ENCODE measurements at regions not wholly inside any gene's neighbourhood (a gene's known extent, or its start where the extent isn't known, plus 50 kb on each side); places are given as distances from the start of the nearest gene placed in this dataset.
"Not testable (repeated sequence)": the region's sequence is repeated elsewhere in the genome, so short reads cannot be mapped to it uniquely, and the experiment has no call there.

DNA sequence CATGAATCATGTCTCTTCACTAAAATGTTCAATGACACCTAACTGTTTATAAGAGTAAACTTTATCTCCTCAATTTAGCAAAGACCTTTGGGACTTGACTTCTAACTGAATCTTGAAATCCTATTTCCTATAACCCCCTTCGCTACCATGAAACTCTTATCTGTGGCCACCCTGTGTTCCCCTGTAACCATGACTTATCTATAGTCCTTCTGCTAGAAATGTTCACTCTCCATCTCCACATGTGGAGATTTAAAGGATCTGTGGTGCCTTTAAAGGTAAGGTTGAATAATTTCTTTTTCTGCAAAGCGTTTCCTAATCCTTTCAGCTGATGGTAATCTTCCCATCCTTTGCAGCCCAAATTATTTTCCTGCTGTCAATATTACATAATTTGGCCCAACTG lies 436.3 kb upstream of the RUNX1 start:
- DNase-seq (ENCODE audit: missing footprints): no peak
- no peak for ATAC-seq
- intact Hi-C loops (cut with DNase I): no loop called here

- ATAC-seq (no peak), DNase-seq (ENCODE audit: missing footprints) (no peak)
- intact Hi-C loops (cut with DNase I): no loop called here
These were observed 435.7 kb upstream of the RUNX1 start for GRCh38 chr21:35484851-35485250.

DNA sequence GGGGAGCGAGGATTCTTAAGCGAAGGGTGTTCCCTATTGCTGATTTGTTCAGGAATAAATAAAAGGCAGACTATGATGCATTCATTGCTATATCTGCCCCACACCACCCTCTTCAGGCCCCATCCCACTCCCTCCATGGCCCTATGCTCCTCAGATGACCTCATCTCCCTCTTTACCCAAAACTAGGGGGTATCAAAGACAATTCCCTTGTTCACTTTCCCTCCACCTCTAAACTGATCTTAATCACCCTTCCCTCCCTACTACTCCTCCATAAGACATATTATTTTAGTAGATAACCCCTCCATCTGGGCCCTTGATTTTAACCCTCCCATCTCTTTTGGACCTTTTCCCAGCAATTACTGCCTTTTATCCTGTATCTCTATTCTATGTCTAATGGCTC lies 434.9 kb upstream of the RUNX1 start:
- intact Hi-C loops (cut with DNase I): no loop called here
- no peak for ATAC-seq
- DNase-seq (ENCODE audit: missing footprints): no peak

GRCh38 chr21:35482933-35483662 lies 434.0 kb upstream of the RUNX1 start:
- ATAC-seq (no peak), DNase-seq (ENCODE audit: missing footprints) (no peak)
- intact Hi-C loops (cut with DNase I): no loop called here

DNA sequence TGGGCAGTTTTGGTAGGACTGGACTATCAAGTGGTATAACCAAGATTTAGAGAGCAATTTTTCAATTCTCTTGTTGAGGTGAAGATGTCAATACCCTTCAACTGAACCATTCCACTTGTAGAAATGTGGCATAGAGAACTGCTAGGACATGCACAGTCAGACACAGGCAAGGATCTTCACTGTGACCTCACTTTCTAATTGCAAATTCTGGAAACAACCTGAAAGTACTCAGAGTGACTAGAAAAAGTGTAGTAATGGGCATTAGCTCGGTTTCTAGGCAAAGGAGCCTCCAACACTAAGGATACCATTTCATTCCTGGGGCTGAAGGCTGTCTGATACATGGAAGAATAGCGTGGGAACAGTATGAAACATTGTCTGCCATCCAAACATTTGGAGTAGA lies 433.0 kb upstream of the RUNX1 start:
- ATAC-seq (no peak), DNase-seq (ENCODE audit: missing footprints) (no peak)
- intact Hi-C loops (cut with DNase I): no loop called here

DNA sequence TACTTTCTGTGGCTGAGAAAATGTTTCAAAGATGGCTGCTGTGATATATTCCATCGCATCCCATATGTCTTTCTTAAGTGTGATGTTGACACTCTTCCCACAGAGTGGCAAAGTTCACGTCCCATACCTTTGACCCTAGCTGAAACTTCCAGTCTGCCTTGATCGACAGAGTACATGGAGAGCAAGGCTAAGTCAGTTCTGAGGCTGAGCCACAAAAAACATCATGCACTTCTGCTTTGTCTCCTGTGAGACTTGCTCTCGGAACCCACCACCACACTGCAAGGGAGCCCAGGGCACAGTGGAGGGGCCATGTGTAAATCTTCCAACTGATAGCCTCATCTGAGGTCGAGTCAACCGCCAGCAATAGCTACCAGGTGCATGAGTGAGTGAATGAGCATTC lies 431.9 kb upstream of the RUNX1 start:
- ATAC-seq: no peak
- no peak for DNase-seq (ENCODE audit: missing footprints)
- intact Hi-C loops (cut with DNase I): no loop called here

- no peak for ATAC-seq
These were observed 430.4 kb upstream of the RUNX1 start for GRCh38 chr21:35479529-35479928.

GRCh38 chr21:35479065-35479448 lies 430.0 kb upstream of the RUNX1 start:
- no peak for DNase-seq (ENCODE audit: missing footprints)
- ATAC-seq: no peak
- intact Hi-C loops (cut with DNase I): no loop called here

More at GRCh38 chr21:35479529-35479928, 430.4 kb upstream of the RUNX1 start:
- DNase-seq (ENCODE audit: missing footprints): no peak
- intact Hi-C loops (cut with DNase I): no loop called here

- ATAC-seq (no peak), DNase-seq (ENCODE audit: missing footprints) (no peak)
- intact Hi-C loops (cut with DNase I): no loop called here
These were observed 429.3 kb upstream of the RUNX1 start for GRCh38 chr21:35478161-35479064.

- no peak for DNase-seq (ENCODE audit: missing footprints)
- intact Hi-C loops (cut with DNase I): no loop called here
- no peak for ATAC-seq
These were observed 428.5 kb upstream of the RUNX1 start for GRCh38 chr21:35477622-35478021.

DNA sequence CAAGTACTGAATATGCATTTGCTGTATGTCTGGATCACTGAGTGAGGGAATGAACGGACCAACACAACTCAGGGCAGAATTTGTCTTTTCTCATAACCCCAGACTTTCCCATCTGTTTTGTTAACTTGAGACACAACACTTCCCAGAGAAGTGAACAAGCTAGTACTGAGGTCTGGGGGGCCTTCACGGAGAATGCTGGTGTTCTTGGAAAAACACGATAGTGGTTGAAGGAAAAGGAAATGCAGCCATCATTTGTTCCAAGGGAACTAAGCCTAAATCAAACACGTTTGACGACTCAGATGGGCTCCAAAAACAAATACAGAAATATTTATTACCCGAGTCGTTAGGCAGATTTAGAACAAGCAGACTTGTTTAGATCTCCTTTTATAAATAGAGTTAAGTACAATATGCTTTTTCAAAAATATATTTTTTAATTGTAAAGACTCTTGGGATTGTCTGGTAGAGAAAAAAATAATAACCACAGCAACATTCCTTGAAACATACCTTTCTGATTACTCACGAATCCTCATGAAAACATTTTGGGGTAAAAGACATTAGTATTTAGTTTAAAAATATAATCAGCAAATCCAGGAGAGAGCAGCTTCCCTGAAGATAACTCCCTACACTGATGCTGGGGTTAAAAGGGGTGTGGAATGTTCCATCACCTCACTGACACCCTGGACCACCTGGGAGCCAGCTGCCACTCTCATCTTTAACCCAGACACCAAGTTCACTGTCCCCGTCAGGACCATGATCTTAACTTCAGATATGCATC lies 427.7 kb upstream of the RUNX1 start:
- DNase-seq (ENCODE audit: missing footprints) (no peak), ATAC-seq (no peak)
- intact Hi-C loops (cut with DNase I): no loop called here

DNA sequence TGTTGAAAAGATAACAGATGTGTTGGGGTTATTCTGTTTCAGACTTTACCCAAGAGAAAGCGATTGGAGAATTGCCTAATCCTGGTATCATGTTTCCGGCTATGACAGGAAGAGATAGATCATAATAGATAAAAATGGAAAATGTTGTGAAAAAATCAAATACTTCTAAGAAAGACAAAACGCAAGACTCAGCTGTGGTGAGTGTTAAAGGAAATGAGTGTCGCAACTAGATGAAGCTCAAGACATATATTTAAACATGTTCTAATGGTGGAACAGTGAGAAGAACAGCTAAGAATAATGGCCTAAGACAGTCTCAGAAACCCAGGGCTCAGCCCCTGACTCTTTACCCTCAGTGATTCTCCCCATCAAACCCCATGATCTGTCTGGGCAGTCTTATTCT lies 426.7 kb upstream of the RUNX1 start:
- DNase-seq (ENCODE audit: missing footprints): no peak
- ATAC-seq: peak; percentile 48
- intact Hi-C loops (cut with DNase I): no loop called here

DNA sequence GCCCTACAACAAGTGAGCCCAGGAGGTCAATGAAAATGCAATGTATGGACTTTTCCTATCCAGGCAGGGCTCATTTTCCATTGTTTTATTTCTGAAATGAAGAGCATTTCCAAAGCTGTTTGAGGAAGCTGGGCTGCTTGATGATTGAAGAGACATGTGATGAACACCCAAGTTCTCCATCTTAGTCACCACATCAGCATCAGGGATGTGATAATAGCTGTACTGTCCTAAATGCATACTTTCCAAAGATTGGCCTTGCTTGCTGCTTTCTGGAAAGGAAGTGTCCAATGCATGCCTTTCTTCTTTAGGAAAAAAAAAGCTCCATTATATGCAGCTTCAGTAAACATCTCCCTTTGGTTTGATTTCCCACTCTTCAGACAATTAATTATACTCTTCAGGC lies 425.9 kb upstream of the RUNX1 start:
- intact Hi-C loops (cut with DNase I): no loop called here
- no peak for DNase-seq (ENCODE audit: missing footprints)
- ATAC-seq: no peak

DNA sequence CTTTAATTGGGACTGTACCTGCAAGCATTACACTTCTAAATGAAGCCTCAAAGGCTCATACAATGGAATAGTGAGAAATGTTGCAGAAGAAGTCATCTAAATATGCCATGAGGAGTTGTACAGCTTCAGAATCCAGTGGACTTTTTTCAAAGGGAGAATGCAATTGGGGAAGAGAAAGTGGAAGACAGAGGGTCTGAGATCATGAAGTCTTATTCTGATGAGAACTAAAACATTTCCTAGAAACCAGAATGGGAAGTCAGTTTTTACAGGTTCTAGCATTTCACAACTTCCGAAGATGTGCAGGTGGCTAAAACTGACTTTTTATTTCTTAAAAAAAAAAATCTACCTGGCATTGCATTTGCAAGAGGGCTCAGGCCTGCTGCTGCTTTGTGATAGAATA lies 424.4 kb upstream of the RUNX1 start:
- intact Hi-C loops (cut with DNase I): no loop called here
- no peak for ATAC-seq
- no peak for DNase-seq (ENCODE audit: missing footprints)

- ATAC-seq (no peak), DNase-seq (ENCODE audit: missing footprints) (no peak)
- intact Hi-C loops (cut with DNase I): no loop called here
These were observed 421.4 kb upstream of the RUNX1 start for GRCh38 chr21:35470522-35470921.

DNA sequence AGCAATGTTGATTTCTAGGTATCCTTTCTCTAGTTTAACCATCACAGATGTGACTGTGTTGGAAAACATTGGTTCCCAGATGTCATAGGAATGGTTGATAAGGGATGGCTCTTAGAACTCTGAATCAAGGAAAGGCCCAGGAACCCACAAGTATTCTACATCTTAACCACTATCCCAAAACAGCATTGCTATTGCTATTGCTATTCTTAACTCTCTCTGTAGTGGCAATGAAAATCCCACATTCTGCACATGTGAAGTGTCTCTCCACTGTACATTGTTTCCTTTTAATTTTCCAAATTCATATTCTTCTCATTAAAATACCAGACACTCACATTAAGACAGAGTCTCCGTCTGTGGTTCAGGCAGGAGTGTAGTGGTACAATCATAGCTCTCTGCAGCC lies 420.4 kb upstream of the RUNX1 start:
- intact Hi-C loops (cut with DNase I): no loop called here
- no peak for DNase-seq (ENCODE audit: missing footprints)
- no peak for ATAC-seq

DNA sequence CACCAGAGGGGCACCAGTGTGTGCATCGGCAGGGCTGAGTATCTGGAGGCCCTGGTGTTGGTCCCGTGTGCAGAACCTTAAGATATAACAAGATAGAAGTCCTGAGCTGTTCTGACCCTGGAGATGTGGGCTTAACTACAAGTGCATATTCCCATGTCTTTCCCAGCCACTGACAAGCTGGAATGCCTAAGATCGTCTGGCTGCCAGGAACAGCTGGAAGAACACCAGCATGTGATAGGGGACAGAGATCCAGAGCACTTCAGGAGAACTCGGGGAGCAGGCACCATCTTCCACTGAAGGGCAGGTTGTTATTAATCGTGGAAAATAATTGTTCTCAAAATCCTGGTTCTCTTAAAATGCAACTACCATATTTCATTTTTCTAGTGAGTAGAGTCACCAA lies 419.9 kb upstream of the RUNX1 start:
- DNase-seq (ENCODE audit: missing footprints): no peak
- intact Hi-C loops (cut with DNase I): no loop called here
- peak; percentile 13 for ATAC-seq

DNA sequence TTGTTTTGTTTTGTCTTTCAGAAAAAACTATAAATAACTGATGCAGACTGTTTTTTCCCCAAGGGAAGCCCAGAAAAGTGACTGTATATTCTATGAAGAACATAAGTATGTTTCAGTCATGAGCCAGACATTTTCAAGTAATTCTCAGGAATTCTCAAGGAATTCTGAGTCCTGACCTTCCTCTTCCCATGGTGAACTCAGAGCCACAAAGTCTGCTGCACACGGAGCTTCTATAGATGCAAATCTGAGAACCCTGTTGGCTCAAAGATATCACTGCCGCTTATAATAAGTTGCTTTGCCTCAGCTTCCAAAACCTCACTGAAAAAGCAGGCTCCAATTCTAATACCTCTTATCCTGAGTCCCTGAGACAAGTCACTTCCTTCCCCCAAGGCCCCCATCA lies 418.5 kb upstream of the RUNX1 start:
- ATAC-seq (no peak), DNase-seq (ENCODE audit: missing footprints) (no peak)
- intact Hi-C loops (cut with DNase I): no loop called here

GRCh38 chr21:35466681-35467080 lies 417.6 kb upstream of the RUNX1 start:
- ATAC-seq; intact Hi-C loops (cut with DNase I); DNase-seq (ENCODE audit: missing footprints): not testable (repeated sequence)

DNA sequence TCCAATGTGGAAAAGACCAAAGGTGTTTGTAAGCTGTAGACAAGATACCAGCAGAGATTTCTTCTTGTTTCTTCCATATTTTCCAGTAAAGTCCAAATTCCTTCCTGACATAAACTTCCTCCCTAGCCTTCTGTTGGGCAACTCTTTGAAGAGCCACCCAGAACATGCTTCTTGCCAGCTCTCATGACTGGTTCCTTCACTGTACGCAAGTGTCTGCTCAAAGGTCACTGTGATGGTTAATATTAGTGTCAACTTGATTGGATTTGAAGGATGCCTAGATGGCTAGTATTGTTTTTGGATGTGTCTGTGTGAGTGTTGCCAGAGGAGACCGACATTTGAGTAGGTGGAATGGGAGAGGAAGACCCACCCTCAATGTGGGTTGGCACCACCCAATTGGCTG lies 416.6 kb upstream of the RUNX1 start:
- intact Hi-C loops (cut with DNase I): no loop called here
- no peak for DNase-seq (ENCODE audit: missing footprints)
- no peak for ATAC-seq

All from Right ventricle myocardium inferior (tissue), 1 donor.